Panc1 (cell line): ENCODE measurements at regions not wholly inside any gene's neighbourhood (a gene's known extent, or its start where the extent isn't known, plus 50 kb on each side); places are given as distances from the start of the nearest gene placed in this dataset.

Source experiments
- POLR2AphosphoS5 ChIP-seq: IDR thresholded peaks from 2 replicates; pipeline ENCODE4 v1.6.1; 2012; ENCODE audit warnings: mild to moderate bottlenecking, low read depth, low read length, moderate library complexity
- REST ChIP-seq, 2 experiments: IDR thresholded peaks; 2 replicates each; pipeline ENCODE4 v1.6.1; 2011 to 2012; ENCODE audit warnings: low read depth in 2 of 2, control low read depth in 1 of 2, low read length in 1 of 2, mild to moderate bottlenecking in 1 of 2, moderate library complexity in 1 of 2; ENCODE audit not compliant: insufficient read depth in 1 of 2
- TF ChIP-seq, protein P1 (sequence below): fragments of 450-650 bp; IDR thresholded peaks from 2 replicates; pipeline ENCODE4 v1.5.1; 2017; ENCODE audit warnings: mild to moderate bottlenecking

DNA sequence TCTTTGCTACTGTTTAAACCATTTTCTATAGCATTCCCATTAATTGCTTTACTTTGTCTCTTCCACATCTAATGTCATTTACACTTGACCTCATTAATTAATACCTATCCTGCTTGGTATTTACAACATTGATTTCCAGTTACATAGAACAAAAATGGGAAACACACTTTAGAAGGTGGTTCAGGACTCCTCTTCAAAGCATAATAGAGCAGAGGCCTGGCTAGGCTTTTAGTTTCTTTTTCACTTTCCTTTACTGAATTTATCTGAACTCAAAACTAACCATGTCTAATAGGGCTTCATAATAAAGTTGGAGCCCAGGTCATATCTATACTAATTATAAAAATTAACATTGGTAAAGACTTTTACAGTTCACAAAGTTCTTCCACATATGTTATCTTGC is 648.0 kb upstream of the KIRREL3 start:
- TF ChIP-seq, protein P1, sequence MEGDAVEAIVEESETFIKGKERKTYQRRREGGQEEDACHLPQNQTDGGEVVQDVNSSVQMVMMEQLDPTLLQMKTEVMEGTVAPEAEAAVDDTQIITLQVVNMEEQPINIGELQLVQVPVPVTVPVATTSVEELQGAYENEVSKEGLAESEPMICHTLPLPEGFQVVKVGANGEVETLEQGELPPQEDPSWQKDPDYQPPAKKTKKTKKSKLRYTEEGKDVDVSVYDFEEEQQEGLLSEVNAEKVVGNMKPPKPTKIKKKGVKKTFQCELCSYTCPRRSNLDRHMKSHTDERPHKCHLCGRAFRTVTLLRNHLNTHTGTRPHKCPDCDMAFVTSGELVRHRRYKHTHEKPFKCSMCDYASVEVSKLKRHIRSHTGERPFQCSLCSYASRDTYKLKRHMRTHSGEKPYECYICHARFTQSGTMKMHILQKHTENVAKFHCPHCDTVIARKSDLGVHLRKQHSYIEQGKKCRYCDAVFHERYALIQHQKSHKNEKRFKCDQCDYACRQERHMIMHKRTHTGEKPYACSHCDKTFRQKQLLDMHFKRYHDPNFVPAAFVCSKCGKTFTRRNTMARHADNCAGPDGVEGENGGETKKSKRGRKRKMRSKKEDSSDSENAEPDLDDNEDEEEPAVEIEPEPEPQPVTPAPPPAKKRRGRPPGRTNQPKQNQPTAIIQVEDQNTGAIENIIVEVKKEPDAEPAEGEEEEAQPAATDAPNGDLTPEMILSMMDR, result no peak
- TF ChIP-seq POLR2AphosphoS5 (no peak), REST (IDR thresholded peaks at IDR 0.05; ENCODE audit: insufficient read depth in 1 of 2, low read depth in 2 of 2, low read length in 1 of 2) (no peak)
